Left forelimb (tissue), 1 donor: ENCODE measurements at regions not wholly inside any gene's neighbourhood (a gene's known extent, or its start where the extent isn't known, plus 50 kb on each side); places are given as distances from the start of the nearest gene placed in this dataset.

Experiments used
- DNase-seq: peaks from one replicate; pipeline ENCODE4 v3.0.0-alpha.2; 2018; ENCODE audit warnings: low spot score

DNA sequence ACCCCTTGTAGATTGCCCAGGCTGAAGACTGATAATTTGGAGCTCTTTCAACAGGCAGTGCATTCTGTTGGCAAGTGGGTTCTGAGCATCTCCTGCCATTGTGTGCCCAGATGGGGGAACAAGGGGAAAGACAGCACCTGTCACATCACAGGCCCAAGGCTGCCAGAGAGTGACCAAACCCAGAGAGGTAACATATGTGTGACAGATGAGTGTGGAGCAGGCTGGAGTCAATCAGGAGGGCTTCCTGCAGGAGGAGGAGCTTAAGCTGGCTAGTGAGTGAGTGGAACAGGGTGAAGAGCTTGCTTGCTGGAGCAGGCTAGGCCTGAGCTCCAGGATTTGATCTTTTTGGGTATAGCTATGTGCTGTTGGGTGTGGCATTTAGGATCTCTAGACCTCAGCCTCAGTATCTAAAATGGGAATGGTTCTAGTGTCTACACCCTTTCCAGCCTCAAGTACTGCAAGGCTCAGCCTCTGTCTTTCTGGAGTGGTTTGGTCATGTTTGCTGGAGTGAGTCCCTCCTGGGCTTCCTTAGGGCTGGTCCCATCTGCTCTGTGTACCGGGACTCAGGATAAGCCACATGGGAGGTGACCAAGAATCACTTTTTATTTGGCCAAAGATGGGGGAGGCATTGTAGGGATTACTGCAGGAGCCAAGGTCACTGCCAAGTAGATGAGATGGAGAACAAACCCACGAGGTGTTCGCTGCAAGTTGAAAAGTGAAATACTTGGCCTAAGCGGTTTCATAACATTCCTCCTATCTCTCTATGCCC, 152.4 kb upstream of the TSHZ3 start:
- DNase-seq = no peak

DNA sequence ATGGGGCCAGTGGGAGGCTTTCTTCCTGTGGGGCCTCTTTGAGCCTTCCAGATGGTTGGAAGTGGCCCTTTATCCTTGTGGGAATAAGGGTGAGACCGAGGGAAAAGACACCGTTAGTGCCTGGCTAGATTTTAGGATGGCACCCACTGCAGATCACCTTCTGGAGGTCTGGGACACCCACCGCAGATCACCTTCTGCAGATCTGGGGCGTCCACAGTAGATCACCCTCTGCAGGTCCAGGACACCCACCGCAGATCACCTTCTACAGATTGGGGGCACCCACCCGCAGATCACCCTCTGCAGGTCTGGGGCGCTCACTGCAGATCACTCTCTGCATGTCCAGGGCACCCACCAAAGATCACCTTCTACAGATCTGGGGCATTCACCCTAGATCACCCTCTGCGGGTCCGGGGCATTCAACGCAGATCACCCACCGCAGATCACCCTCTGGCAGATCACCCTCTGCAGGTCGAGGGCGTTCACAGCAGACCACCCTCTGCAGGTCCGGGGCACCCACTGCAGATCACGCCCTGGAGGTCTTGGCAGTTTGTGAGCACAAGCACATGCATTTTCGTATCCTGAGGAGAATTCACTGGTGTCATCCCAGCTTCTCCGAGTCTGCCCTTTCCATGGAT, 153.4 kb upstream of the TSHZ3 start:
- no peak for DNase-seq

DNA sequence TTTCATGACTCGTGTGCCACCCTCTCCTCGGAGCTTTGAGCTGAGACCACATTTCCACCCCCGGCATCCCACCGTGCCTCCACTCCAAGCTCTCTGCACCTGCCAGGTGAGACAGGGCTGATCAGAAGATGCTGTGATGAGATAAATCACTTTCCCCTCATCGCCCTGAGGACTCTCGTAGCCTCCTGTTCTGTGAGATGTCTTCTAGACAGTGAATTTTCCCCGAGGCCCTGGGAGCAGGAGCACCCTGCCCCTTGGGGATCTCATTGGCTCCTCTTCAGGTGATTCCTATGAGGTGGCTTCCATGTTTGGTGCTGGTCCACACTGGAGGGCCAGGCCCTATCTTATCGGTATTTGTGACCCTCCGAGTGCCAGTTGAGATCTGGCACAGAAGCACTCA, 154.0 kb upstream of the TSHZ3 start:
- no peak for DNase-seq

DNA sequence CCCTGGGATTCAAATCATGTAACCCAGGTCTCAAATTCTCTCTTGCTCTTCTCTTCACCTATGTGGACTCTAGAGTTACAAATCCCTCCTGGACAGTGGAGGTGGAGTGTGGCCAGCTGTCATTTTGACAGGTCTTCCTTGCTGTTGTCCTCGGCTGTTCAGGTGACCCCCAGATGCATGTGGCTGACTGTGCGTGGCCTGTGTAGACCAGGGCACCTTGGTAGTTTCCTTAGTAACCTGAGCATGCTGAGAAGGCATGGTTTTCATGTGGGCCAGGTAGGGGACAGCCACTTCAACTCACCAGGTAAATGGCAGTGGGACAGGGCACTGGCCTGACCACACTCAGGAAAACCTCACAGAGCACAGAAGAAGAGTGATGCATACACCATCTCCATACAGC, 155.0 kb upstream of the TSHZ3 start:
- DNase-seq = no peak

DNA sequence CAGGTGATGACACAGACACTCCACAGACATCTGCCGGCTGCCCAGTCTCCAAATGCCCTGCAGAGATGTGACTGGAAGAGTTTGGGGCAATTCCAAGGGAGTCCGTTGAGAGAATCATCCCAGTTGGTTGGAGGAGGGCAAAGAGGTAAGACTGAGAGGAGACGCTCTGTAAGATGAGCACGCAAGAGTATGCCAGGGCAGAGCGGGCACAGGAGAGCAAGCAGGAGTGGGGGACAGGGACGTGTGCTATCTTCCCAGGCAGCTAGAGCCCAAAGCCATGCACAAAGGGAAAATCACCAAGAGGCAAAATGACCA, 156.3 kb upstream of the TSHZ3 start:
- DNase-seq = no peak

DNA sequence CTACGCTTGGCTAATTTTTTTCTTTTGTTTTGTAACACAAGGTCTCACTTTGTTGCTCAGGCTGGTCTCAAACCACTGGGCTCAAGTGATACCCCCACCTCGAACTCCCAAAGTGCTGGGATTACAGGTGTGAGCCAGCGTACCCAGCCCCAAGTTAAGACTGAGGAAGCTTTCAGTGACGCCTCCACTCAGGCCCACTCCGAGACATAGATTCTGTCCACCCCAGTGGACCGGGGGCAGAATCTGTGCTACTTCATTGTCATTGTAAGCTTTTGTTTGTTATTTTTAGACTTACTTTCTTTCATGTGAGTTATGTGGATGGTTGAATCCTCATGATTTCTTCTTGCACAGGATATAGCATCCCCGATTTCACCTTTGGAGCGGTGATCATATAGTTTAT, 156.9 kb upstream of the TSHZ3 start:
- DNase-seq = no peak

DNA sequence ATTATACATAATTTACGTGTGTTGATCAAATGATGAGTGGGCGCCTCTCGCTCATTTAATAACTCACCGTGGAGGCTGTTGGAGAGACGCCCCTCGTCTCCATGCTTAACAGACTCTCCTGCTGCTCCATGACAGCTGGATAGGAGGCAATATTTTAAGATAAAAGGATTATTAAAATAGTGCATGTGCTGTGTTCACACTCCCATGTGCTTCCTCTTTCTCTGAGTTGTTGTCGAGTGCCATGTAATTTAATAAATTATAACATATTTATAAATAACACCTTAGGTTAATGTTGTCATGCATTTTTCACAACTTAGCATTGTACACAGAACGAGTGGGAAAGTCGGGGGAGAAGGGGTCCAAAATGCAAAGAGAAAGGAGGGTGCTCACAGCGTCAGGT, 161.4 kb upstream of the TSHZ3 start:
- peak; percentile 45 for DNase-seq

DNA sequence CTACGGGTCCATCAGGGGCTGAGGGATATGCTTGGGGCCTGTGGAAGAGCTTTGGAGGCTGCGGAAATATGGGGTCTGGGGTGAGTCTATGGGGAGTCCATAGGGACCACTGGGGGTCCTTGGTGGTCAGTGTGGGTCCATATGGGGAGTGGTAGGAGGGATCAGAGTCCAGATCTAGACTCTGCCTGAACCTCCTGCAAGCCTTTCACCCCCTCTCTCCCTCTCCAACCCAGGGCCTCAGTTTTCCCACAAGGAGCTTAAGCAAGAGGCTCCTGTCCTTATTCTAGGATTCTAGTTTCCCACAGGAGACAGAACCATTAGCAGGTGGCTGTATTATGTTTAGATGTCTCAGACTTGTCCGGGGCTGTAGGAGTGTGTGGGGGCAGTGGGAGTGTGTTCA, 161.9 kb upstream of the TSHZ3 start:
- peak; percentile 45 for DNase-seq

DNA sequence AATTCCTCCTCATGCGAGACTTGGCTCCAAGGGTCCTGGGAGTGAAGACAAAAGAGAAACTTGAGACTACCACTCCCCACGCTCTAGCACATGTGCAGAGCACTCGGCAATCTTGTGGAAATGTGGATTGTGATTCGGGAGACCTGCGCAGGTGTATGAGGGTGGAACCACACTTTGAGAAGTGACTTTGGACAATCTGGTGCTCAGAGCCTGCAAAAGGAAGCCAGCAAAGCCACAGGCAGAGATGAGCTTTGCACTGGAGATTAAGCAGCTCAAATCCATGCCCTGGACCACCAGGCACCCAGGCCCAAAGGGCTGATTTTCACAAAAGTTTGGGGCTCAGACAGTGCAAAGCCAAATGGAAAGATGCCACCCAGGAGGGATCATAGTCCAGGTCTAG, 162.5 kb upstream of the TSHZ3 start:
- DNase-seq = peak; percentile 30

DNA sequence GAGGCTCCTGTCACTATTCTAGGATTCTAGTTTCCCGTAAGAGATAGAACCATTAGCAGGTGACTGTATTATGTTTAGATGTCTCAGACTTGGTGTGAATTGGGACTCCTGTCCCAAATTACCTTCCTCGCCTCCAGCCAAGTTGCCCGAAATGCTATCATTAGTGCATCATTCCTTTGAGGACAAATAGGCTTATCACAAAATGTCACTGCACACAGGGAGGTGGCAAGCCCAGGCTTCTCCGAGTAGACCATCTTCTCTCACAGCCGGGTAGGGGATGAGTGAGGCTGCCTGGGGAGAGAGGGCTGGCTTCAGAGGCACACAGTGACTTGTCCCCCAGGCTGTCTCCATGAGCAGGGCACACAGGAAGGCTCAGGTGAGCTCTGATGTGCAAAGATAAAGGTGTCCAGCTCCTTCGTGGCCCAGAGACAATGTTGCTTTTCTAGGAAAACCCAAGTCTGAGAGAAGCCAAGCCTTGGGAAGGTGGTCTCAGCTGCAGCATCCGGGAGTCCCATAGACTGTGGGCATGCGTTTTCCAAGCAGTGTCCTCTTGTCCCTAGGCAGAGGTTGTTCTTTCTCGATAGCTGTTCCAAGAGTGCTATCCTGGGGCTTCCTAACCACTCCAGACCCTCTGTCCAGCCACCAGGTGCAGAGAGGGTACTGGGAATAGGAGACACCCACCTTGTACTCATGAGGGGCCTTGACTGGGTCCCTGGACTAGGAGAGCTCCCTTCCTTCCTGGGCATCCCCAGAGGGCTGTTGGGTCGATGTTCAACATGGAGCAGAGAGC, 163.1 kb upstream of the TSHZ3 start:
- peak; percentile 55 for DNase-seq

DNA sequence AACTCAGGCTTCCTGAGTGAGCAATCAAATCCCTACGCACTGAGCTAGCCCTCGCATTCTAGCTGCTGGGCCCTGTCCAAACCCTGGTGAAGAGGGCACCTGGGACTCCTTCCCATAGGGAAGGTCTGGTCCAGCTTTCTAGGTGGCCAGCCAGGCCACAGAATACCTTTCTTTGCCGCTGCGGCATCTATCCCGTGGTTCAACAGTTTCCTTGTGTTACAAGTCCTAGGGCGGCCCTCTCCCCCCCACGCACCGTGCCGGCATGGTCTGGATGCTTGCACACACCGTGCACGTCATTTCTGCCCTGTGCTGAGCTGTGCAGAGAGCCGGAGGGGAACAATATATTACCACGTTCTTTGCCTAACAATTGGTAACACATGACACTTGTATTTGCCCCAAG, 164.6 kb upstream of the TSHZ3 start:
- DNase-seq = peak; percentile 37

DNA sequence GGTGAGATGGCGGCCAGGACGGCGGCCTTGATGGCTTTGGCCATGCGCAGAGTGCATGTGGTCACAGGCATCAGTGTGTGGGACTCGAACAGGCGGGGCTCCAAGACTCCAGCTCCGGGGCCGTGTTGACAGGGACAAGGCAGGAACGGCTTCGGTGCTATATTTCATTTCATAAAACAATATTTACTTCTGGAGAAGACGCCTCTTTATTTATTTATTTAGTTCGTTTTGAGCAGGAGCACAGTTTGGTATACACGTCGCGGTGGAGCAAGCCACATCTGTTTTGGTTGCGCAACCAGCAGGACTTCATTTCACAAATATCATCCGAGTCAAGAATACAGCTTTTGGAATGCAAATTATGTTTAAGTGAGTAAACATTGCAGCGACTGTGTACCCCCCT, 166.7 kb upstream of the TSHZ3 start:
- DNase-seq = peak; percentile 22

DNA sequence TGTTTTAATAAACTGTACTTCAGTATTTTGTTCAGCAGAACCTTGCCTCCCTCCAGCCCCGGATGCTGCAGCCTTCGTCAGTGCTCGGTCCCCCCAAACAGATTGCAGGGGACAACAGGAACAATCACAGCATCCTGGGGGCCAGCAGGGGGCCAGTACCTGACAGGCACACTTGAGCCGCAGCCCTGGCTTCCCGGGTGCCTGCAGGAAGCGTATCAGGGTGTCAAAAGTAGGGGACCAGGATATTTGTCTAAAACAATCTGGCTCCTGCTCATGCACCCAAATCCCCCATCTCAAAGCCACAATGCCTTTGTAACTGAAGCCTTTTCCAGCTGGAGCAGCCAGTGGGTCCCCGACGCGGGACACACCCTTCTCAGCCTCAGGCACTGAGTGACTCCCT, 167.5 kb upstream of the TSHZ3 start:
- DNase-seq = peak; percentile 14

DNA sequence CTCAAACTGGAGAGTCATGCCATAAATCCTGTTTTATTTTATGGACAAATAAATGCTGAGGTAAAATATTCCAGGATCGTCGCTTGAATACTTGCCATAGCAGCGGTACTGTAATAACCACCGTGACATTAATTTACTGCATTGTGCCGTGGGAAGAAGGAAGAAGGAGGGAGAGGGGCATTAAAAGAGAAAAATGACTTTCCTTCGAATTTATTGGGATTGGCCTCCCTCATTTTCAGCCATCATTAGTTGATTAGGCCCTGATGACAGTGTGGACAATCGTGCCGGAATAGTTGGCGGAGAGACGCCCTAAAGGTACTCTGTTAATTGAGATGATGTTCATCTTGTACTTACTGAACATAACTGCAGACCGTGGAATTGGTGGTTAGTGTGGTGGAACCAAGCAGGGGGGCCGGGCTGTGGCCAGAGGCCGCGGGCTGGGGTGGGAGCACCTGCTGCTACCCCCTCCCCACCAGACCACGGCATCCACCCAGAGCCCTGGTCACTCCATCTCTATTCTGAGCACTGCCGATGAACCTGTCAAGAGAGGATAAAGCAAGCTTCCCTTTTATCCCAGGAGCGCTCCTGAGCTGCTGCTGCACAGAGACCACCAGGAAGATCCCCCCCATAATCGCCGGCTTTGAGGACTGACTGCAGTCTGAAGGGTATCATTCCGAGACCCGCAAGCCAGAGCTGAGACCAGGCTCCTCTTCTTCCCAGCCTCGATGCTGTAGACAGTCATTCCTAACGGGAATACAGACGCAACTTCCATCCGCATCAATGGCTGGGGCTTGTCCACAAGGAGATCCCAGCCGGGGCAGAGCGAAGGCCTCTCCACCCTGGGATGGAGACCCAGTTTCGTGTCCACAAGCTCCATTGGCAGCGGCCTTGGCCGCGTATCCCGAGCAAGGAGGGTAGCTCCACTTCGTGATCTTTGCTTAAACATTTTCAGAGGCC, 168.3 kb upstream of the TSHZ3 start:
- DNase-seq = peak; percentile 15

DNA sequence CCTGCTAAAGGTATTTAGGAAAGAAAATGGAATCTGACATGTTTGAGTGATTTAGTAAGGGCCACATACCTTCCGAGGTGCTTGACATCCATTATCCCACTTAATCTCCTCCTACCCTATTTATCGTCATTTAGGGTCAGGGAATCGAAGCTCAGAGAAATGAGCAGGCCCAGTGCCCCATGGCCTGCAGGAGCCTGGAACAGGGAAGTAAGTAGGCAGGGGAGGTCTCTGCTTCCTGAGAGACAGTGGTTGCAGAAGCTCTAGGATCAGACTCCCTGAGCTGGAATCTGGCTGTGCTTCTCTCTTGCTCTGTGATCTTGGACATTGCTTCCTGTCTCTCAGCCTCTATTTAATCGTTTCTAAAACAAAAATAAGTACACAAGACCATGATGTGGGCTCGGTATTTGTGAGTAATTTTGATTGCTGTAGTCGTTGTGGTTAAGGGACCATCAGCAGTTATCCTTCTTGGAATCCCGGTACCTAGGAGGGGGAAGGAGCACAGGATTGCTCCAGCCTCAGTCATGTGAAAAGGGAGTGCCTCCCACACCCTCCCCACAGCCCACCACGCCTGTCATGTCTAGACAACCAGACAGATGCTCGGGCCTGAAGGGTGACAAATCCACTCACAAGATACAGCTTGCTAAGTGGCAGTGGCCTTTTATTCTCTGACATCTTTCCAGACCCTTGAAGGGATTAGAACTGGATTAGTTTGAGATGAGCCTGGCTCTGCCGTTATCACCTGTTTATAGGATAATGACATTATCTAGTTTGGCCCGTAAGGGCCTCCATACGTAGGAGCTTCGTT, 169.2 kb upstream of the TSHZ3 start:
- DNase-seq = peak; percentile 28

DNA sequence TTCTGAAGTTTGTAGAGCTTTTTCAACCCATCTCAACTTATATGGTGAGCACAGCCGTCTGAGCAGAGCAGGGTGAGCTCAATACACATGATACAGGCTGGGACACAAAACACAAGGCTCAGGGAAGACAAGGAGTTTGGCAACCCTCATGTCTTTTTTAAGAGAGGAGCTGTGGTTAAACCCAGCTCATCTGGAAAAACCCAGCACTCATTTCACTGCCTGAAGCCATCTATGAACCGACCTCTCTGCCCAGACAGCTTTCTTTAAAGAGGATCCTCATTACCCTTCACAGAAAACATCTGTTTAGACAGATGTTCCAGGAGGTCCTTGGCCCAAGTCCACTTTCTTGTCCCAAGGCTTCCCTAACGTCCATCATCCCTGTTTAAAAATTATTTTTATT, 170.0 kb upstream of the TSHZ3 start:
- DNase-seq = peak; percentile 47

DNA sequence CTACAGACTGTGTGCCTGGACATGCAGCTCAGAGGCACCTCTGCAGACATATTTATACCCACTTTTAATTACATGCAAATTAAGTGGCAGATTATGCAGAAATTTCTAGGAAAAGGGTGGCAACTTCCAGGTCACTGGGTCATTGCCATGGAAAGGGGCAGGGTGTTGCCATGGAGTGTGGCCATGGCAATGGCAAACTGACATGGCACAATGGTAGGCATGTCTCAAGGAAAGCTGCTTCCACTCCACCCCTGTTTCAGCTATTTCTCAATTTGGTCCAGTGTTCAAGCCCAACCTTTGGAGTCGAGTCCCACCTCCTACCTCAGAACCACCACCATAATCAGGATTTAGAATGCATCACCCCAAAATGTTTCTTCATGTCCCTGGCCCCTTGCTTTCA, 170.7 kb upstream of the TSHZ3 start:
- peak; percentile 20 for DNase-seq

DNA sequence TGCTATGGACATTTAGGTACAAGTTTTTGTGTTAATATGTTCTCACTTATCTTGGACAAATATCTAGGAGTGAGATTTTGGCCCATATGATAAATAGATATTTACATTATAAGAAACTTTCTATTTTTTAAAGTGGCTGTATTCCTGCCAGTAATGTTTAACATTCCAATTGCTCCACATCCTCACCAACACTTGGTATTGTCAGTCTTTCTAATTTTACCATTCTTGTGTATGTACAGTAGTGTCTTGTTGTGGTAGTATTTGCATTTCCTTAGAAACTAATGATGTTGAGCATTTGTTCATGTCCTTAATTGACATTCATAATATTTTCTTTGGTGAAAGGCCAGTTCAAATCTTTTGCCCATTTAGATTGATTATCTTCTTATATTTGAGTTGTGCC, 171.4 kb upstream of the TSHZ3 start:
- no peak for DNase-seq

DNA sequence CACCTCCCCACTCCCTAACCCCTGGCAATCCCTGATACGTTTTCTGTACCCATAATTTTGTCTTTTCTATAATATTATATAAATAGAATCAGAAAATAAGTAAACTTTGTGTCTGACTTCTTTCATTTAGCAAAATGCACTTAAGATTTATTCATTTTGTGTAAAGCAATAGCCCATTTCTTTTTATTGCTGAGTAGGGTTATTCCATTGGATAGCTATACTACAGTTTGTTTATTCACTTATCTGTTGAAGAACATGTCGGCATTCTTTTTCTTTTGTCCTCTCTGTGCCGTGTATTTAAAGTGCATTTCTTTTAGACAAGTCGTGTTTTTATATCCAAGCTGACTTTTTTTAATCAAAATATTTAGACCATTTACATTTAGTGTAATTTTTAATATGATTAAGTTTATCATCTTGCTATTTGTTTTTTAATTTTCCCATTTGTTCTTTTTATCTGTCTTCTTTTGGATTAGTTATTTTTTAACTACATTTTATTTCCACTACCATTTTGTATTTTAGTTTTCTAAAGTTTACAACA, 176.4 kb upstream of the TSHZ3 start:
- DNase-seq = no peak

DNA sequence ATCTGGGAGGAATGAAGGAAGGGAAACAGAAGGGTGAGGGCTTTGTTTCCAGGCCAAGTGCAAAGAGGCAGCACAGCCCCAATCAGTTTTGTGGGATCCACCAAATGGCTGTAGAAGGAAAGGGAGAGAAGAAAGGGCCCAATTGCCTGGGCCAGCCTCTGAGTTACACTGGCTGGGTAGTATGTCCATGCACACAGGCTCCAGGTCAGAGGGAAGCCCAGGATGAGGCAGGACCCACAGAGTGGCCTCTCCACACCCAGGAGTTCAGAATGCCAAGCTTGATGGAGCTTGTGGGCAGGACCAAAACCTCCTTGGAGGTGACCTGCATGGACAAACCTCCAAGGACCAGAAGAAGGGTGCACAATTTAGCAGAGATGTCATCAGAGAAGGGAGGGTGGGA, 178.2 kb upstream of the TSHZ3 start:
- DNase-seq = peak; percentile 36

DNA sequence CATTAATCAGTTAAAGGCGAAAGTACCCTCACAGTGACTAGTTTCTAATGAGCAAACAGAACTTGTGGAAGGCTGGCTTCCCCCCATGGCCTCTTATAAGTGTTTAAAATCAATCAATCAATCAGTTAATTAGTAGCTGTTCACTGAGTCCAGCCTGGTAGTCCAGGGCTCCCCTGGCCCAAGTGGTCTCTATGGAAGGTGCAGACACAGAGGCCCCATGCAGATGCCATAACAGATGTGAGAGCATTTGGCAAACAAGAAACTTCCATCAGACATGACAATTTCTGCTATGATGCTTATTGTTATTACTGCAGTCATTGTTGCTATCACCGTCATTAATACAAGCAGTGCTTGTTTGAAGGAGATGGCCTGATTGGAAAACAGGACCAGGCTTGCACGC, 179.0 kb upstream of the TSHZ3 start:
- peak; percentile 4 for DNase-seq
